Spinal cord (tissue), 9 donors: ENCODE measurements at regions not wholly inside any gene's neighbourhood (a gene's known extent, or its start where the extent isn't known, plus 50 kb on each side); places are given as distances from the start of the nearest gene placed in this dataset.
A peak's percentile ranks its signal among the peaks of the same experiment; 100 is the strongest.

Source experiments
- DNase-seq, 6 donors: peaks; one replicate each; pipeline versions ENCODE4 v3.0.0 to v3.0.0-alpha.2; 2013 to 2015; ENCODE audit warnings: low spot score in 6 of 6, low read depth in 4 of 6
- H3K27ac ChIP-seq: one replicate; pipeline ENCODE4 v1.5.1; 2013; ENCODE audit warnings: low read depth, low read length, control low read depth
- H3K27me3 ChIP-seq: one replicate; pipeline ENCODE4 v1.6.1; 2013; ENCODE audit warnings: low read length; ENCODE audit not compliant: control insufficient read depth, insufficient read depth
- H3K36me3 ChIP-seq: one replicate; pipeline ENCODE4 v1.6.1; 2013; ENCODE audit warnings: low read length; ENCODE audit not compliant: control insufficient read depth, insufficient read depth
- H3K4me1 ChIP-seq: one replicate; pipeline ENCODE4 v1.6.1; 2013; ENCODE audit warnings: low read length; ENCODE audit not compliant: control insufficient read depth, insufficient read depth
- H3K4me3 ChIP-seq: one replicate; pipeline ENCODE4 v1.5.1; 2013; ENCODE audit warnings: low read depth, low read length, control low read depth
- H3K9me3 ChIP-seq: one replicate; pipeline ENCODE4 v1.6.1; 2013; ENCODE audit warnings: low read length; ENCODE audit not compliant: control insufficient read depth, insufficient read depth
- WGBS: methylation state at CpG from one replicate; pipeline ENCODE4 v1.1.5; 2013; ENCODE audit warnings: missing lambda C conversion rate; ENCODE audit not compliant: insufficient coverage; 5-methylcytosine and 5-hydroxymethylcytosine counted together
- donor health status: healthy.

DNA sequence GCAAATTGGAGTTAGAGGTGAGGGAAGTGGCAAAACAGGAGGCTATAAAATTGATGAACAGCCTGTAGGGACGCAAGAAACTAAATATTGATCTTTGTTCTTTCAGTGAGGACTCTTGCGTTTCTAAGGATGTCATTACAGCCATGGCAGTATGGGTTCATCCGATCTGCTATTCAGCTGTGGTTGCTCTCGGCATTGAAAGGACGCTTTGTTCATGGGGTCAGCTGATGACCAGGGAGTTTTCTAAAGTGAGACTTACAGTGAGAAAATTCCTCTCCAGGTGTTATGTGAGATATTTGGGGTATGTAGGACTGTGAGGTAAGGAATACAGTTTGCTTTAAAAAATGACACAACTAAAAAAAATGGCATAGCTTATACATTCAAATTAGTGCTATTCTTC is 52.7 kb upstream of the PELI1 start:
- Histone ChIP-seq H3K9me3 (no peaks in the 10 kb centered on the region), H3K27ac (no peak overlapping the region), H3K4me1 (no peaks in the 10 kb centered on the region), H3K36me3 (no peaks in the 10 kb centered on the region), H3K27me3 (no peaks in the 10 kb centered on the region), H3K4me3 (no peak overlapping the region)
- WGBS: 31% methylated on average over 5 of the region's 5 CpGs
- DNase-seq: peak in 2 of 6 donors; percentile 33 to 46

DNA sequence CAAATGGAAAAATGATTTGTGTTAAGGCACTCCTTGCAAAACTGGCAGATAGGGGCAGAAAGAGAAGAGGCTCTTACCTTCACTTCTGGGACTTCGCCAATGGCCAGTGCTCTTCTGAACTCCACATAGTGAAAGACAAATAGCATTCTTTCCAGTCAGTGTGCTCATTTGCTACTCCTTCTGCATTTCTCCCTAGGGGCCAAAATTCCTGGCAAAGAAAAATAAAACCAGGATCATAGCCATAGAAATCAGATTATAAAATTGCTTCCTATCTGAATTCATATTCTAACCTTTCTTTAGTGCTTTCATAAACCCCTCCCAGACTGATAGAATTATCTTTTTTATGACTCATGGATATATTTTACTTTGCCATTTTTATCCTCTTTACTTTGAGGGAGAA is 56.9 kb upstream of the PELI1 start:
- Histone ChIP-seq H3K4me1 (peaks cover 9% of the 10 kb centered on the region), H3K9me3 (no peaks in the 10 kb centered on the region), H3K27ac (no peak overlapping the region), H3K27me3 (no peaks in the 10 kb centered on the region), H3K4me3 (no peak overlapping the region), H3K36me3 (no peaks in the 10 kb centered on the region)
- 100% methylated on average over 1 of the region's 1 CpG for WGBS
- peak in 1 of 6 donors; percentile 26 for DNase-seq

DNA sequence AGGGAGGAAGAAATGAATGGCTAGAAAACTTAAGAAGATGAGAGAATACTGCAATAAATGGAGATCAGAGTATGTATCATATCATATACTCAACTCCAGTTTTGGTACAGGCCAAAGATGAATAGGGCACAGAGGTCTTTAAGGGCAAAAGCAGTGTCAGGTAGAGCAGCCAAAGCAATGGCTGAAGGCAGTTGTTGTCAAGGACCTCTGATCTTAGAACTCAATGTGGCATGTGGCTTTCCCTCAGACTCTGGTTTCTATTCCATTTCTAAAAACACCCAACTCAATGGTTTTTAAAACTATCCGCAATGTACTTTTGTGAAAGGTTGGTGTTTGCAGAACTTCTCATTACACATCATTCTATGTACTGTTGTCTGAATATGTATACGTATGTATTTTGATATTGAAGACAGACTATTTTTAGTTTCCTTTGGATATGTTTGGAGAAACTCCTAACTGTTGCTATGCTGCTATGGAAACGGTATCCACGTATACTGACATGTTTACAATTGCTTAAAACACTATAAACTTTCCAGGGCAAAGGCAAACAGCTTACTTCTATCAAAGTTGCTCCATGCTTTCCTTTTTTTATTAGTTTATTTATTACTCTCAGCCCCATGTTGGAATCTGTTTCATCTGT is 58.1 kb upstream of the PELI1 start:
- Histone ChIP-seq H3K27me3 (no peaks in the 10 kb centered on the region), H3K27ac (peak overlapping the region; percentile 4), H3K4me1 (peaks cover 9% of the 10 kb centered on the region), H3K36me3 (no peaks in the 10 kb centered on the region), H3K9me3 (no peaks in the 10 kb centered on the region), H3K4me3 (no peak overlapping the region)
- DNase-seq: peak in 2 of 6 donors; percentile 45 to 62
- 50% methylated on average over 2 of the region's 4 CpGs for WGBS

DNA sequence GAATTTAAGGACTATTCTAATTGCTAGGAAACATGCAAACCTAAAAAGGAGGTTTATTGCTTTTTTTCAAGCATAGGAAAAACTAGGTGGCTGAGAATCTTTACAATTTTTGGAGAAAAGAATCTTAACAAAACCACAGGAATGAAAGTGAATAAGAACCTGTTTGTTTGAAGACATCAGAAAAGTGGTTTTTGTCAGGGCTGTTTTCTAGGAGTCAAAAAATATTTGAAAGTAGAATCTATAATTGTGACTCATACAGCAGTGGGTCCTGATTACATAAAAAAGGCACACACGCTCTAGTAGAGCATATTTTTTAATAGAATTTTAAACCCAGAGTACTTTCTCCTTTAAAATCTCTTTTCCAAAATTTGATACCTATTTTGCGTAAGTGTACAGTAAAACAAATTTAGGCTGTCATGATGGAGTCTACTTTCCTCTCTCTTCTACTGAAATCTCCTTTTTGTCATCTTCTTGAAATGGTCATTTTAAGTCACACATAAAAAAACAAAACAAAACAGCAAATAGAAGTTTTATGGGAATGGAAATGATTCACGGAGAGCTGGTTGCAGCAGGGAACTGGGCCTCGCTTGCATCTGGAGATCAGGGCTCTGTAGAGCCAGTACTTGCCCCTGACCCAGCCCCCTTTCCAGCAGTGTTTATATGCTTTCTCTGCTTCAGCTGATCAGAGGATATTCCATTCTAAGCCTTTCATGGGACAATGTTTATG is 59.1 kb upstream of the PELI1 start:
- no peak overlapping the region for H3K4me3 ChIP-seq
- peak overlapping the region; percentile 87 for H3K27ac ChIP-seq
- 40% methylated on average over 1 of the region's 4 CpGs for WGBS
- peak in 2 of 6 donors; percentile 22 to 24 for DNase-seq
- H3K36me3 ChIP-seq: no peaks in the 10 kb centered on the region
- no peaks in the 10 kb centered on the region for H3K27me3 ChIP-seq
- H3K4me1 ChIP-seq: peaks cover 9% of the 10 kb centered on the region
- no peaks in the 10 kb centered on the region for H3K9me3 ChIP-seq

DNA sequence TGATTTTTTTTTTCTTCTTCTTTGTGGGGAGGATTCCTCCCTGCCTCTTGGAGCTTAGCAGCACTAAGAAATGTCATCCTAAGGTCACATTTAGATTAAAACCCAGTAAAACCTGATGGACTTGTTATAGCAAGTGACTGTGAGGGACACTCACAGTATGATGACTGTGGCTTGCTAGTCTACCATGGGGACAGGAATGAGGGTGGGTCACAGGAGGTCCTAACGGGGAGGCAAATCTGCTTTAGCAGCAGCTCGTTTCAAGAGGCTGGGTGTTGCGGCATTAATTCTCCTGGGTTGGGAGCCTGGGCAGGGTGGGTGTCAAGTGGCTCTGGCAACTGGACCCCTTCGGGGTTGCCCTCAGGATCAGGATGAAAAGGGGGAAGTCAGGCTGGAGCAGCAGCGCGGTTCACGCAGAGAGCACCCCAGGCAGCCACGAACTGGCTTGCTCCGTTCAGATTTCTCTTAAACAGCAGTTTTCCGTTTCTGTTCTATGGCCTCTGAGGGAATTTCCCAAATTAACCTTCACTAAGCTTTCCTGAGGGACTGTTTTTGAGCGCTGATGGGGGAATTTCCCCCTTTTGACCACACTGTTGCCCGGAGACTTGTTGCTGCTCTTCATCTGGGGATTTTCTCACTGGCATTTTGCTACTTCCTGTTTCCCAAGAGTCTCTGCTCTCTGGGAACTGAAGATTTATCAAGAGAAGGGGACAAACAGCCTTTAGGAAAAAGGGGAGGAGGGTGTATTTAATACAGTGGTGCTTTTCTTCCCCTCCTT is 59.8 kb upstream of the PELI1 start:
- no peak overlapping the region for H3K4me3 ChIP-seq
- DNase-seq: peak in 2 of 6 donors; percentile 60 to 61
- peak overlapping the region; percentile 87 for H3K27ac ChIP-seq
- H3K9me3 ChIP-seq: no peaks in the 10 kb centered on the region
- no peaks in the 10 kb centered on the region for H3K36me3 ChIP-seq
- H3K4me1 ChIP-seq: peaks cover 9% of the 10 kb centered on the region
- H3K27me3 ChIP-seq: no peaks in the 10 kb centered on the region
- 42% methylated on average over 6 of the region's 12 CpGs for WGBS

DNA sequence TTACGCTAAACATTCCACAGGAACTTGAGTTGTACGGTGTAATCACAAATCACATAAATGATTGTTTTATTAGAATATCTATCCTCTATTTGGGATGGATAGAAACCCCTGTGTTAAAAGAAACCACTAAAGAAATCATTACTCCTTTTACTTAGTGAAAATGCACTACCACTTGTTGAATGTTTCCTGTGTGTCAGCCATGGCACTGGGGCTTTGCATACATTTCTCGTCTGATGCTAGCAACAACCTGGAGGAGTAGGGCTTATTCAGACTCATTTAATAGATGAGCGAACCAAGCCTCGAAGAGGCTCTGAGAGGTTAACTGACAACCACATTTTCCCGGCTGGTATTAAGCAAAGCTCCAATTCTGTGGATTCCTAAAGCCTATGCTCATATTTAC is 60.5 kb upstream of the PELI1 start:
- no peak for DNase-seq
- Histone ChIP-seq H3K4me3 (no peak overlapping the region), H3K9me3 (no peaks in the 10 kb centered on the region), H3K4me1 (peaks cover 9% of the 10 kb centered on the region), H3K27me3 (no peaks in the 10 kb centered on the region), H3K36me3 (no peaks in the 10 kb centered on the region), H3K27ac (peak overlapping the region; percentile 87)
- WGBS: 52% methylated on average over 3 of the region's 6 CpGs

DNA sequence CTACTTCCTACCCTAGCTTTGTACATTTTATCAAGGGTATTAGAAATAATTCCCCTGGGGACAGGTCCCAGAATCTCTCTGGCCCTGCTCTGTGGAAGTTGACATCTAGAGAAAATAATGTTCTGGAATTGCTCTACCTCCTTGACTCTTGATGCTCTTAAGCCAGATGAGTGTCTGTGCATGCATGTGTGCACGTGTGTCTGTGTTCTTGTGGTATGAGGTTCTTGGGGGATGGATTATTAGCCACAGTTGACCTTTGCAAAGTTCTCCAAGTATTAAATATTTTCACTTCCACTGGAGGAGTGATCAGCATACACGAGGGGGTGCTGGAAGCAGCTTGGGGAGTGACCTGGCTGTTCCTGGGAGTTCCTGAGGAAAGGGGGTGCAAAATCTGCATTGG is 61.2 kb upstream of the PELI1 start:
- DNase-seq: no peak

DNA sequence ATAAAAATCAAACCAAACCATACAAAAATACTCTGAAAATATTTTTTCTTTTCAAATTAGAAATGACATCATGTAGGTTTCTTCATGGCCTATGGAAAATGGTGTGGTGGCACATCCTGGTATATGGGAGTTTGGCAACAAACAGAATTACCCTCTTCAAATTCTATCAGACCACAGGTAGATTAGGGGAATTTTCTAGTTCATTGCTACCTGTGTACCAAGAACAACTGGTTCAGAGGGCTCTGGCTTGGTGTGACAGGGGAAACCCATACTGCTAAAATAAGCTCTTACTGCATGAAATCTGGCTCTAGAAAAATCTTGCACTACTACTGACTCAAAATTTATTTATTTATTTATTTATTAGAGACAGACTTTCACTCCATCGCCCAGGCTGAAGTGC is 63.4 kb upstream of the PELI1 start:
- no peak overlapping the region for H3K4me3 ChIP-seq
- no peaks in the 10 kb centered on the region for H3K27me3 ChIP-seq
- H3K27ac ChIP-seq: no peak overlapping the region
- no peak for DNase-seq
- H3K4me1 ChIP-seq: peaks cover 9% of the 10 kb centered on the region
- H3K36me3 ChIP-seq: no peaks in the 10 kb centered on the region
- no peaks in the 10 kb centered on the region for H3K9me3 ChIP-seq
- 100% methylated on average over 1 of the region's 1 CpG for WGBS

More for the DNA sequence above, 61.2 kb upstream of the PELI1 start:
- H3K4me3 ChIP-seq: no peak overlapping the region
- H3K27me3 ChIP-seq: no peaks in the 10 kb centered on the region
- WGBS: 100% methylated on average over 1 of the region's 2 CpGs
- H3K27ac ChIP-seq: no peak overlapping the region
- peaks cover 9% of the 10 kb centered on the region for H3K4me1 ChIP-seq
- H3K9me3 ChIP-seq: no peaks in the 10 kb centered on the region
- no peaks in the 10 kb centered on the region for H3K36me3 ChIP-seq

DNA sequence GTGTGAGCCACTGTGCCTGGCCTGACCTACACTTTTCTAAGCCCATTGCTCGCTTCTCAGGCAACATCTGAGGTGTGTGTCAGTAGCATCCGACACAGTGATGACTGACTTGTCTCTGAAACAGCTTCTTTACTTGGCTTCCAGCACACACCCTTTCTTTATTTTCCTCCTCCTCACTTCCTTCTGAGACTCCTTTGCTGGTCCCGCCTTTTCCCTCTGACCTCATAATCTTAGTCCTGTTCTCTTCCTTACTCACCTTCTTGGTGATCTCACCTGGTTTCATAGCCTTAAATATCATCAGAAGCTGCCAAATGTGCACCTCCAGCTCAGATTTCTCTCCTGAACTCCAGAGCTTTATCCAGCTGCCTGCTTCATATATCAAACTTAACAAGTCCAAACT is 66.6 kb upstream of the PELI1 start:
- Histone ChIP-seq H3K27me3 (no peaks in the 10 kb centered on the region), H3K27ac (no peak overlapping the region), H3K9me3 (no peaks in the 10 kb centered on the region), H3K4me1 (no peaks in the 10 kb centered on the region), H3K36me3 (no peaks in the 10 kb centered on the region), H3K4me3 (no peak overlapping the region)
- no peak for DNase-seq
- WGBS: 100% methylated on average over 3 of the region's 3 CpGs
